CD14-positive monocyte (primary cell): ENCODE measurements at regions not wholly inside any gene's neighbourhood (a gene's known extent, or its start where the extent isn't known, plus 50 kb on each side); places are given as distances from the start of the nearest gene placed in this dataset.

Experiments
- DNase-seq, 3 donors: peaks; one replicate each; pipeline ENCODE4 v3.0.0-alpha.2; 2011 to 2022
- H2AFZ ChIP-seq: 2 replicates; pipeline ENCODE4 v1.6.0; 2012; ENCODE audit warnings: mild to moderate bottlenecking, low read depth, low read length, inconsistent platforms; ENCODE audit not compliant: insufficient read depth, poor library complexity, severe bottlenecking
- H3K27ac ChIP-seq, 2 donors: 1 replicate in 1 of 2; 2 replicates in 1 of 2; pipeline ENCODE4 v1.5.1; 2012 to 2013; ENCODE audit warnings: low read length in 2 of 2, control low read depth in 1 of 2, inconsistent platforms in 1 of 2, low read depth in 1 of 2, mild to moderate bottlenecking in 1 of 2
- H3K27me3 ChIP-seq, 2 donors: one replicate each; pipeline versions ENCODE4 v1.6.0 to v1.6.1; 2011 to 2013; ENCODE audit warnings: low read length in 2 of 2; ENCODE audit not compliant: control insufficient read depth in 2 of 2, insufficient read depth in 2 of 2
- H3K36me3 ChIP-seq, 2 donors: replicated peaks in 1 of 2; 1 replicate in 1 of 2; 2 replicates in 1 of 2; pipeline versions ENCODE4 v1.5.1 to v1.6.1; 2012 to 2013; ENCODE audit warnings: low read length in 2 of 2, control low read depth in 1 of 2, inconsistent platforms in 1 of 2, mild to moderate bottlenecking in 1 of 2; ENCODE audit not compliant: insufficient read depth in 2 of 2, control insufficient read depth in 1 of 2
- H3K4me1 ChIP-seq, 2 donors: 1 replicate in 1 of 2; 2 replicates in 1 of 2; pipeline versions ENCODE4 v1.5.1 to v1.6.1; 2012 to 2013; ENCODE audit warnings: low read length in 2 of 2, control low read depth in 1 of 2, inconsistent platforms in 1 of 2, mild to moderate bottlenecking in 1 of 2, moderate library complexity in 1 of 2; ENCODE audit not compliant: insufficient read depth in 2 of 2, control insufficient read depth in 1 of 2
- H3K4me2 ChIP-seq: replicated peaks from 2 replicates; pipeline ENCODE3; 2012; ENCODE audit warnings: low read length, moderate library complexity, mild to moderate bottlenecking; ENCODE audit not compliant: poor library complexity, severe bottlenecking; ENCODE audit errors: extremely low read depth
- H3K4me3 ChIP-seq, 3 experiments: fragments of 200-600 bp in 1 of 3; sonication (generic) in 1 of 3; replicated peaks in 1 of 3; 1 replicate in 2 of 3; 2 replicates in 1 of 3; pipeline ENCODE4 v1.5.1; 2011 to 2013; ENCODE audit warnings: low read length in 3 of 3, mild to moderate bottlenecking in 3 of 3, control low read depth in 2 of 3, low read depth in 2 of 3, inconsistent platforms in 1 of 3, moderate library complexity in 1 of 3
- H3K79me2 ChIP-seq: 2 replicates; pipeline ENCODE4 v1.6.0; 2012; ENCODE audit warnings: mild to moderate bottlenecking, control low read depth, inconsistent platforms, low read length, moderate library complexity; ENCODE audit not compliant: insufficient read depth
- H3K9ac ChIP-seq: 2 replicates; pipeline ENCODE4 v1.6.0; 2017; ENCODE audit warnings: low read length, mild to moderate bottlenecking; ENCODE audit not compliant: insufficient read depth, poor library complexity, severe bottlenecking
- H3K9me3 ChIP-seq, 2 donors: replicated peaks in 1 of 2; 1 replicate in 1 of 2; 2 replicates in 1 of 2; pipeline versions ENCODE4 v1.5.1 to v1.6.1; 2012 to 2013; ENCODE audit warnings: low read length in 2 of 2, control low read depth in 1 of 2; ENCODE audit not compliant: control insufficient read depth in 1 of 2, insufficient read depth in 1 of 2
- H4K20me1 ChIP-seq: 2 replicates; pipeline ENCODE4 v1.6.0; 2012; ENCODE audit warnings: mild to moderate bottlenecking, low read length, control low read depth, moderate library complexity; ENCODE audit not compliant: insufficient read depth
- H3K27ac Mint-ChIP-seq, 7 donors: one replicate each; pipeline ENCODE4 v1.8.0; 2020; ENCODE audit warnings: mild to moderate bottlenecking in 7 of 7, mixed read lengths in 7 of 7, moderate library complexity in 6 of 7, inconsistent platforms in 2 of 7
- H3K27me3 Mint-ChIP-seq, 3 donors: one replicate each; pipeline ENCODE4 v1.8.0; 2021 to 2022; ENCODE audit warnings: low read depth in 3 of 3, mild to moderate bottlenecking in 3 of 3, mixed read lengths in 3 of 3, moderate library complexity in 3 of 3, inconsistent platforms in 1 of 3
- H3K36me3 Mint-ChIP-seq, 2 donors: one replicate each; pipeline ENCODE4 v1.8.0; 2020; ENCODE audit warnings: mixed read lengths in 2 of 2, inconsistent platforms in 1 of 2, mild to moderate bottlenecking in 1 of 2
- H3K4me1 Mint-ChIP-seq: one replicate; pipeline ENCODE4 v1.8.0; 2020; ENCODE audit warnings: mild to moderate bottlenecking, mixed read lengths
- H3K4me3 Mint-ChIP-seq, 2 donors: one replicate each; pipeline ENCODE4 v1.8.0; 2020; ENCODE audit warnings: mild to moderate bottlenecking in 2 of 2, mixed read lengths in 2 of 2, moderate library complexity in 1 of 2
- H3K9me3 Mint-ChIP-seq, 7 donors: one replicate each; pipeline ENCODE4 v1.8.0; 2020 to 2022; ENCODE audit warnings: mixed read lengths in 7 of 7, mild to moderate bottlenecking in 6 of 7, moderate library complexity in 6 of 7, inconsistent platforms in 2 of 7
- CTCF ChIP-seq: fragments of 200-600 bp; IDR thresholded peaks from one replicate; pipeline ENCODE4 v1.8.0; 2022; ENCODE audit warnings: antibody characterized with exemption, mild to moderate bottlenecking
- WGBS: methylation state at CpG from one replicate; pipeline ENCODE4 v1.1.5; 2013; ENCODE audit warnings: missing lambda C conversion rate; ENCODE audit not compliant: insufficient coverage; 5-methylcytosine and 5-hydroxymethylcytosine counted together
- intact Hi-C, 2 donors: fragments of 100-400 bp; cut with micrococcal nuclease; formaldehyde crosslinking; loops; one replicate each; pipeline versions ENCODE4 v1.15.0 to v1.15.1; 2023

- Histone ChIP-seq H3K4me1 (no peaks in the 10 kb centered on the region), H2AFZ (no peak overlapping the region), H3K4me2 (no peak overlapping the region), H3K27me3 (no peaks in the 10 kb centered on the region), H3K79me2 (no peaks in the 10 kb centered on the region), H3K9me3 (peaks cover 14 to 25% of the 10 kb centered on the region in 2 donors), H3K36me3 (no peaks in the 10 kb centered on the region), H3K9ac (no peak overlapping the region), H3K27ac (no peak overlapping the region), H3K4me3 (no peak overlapping the region), H4K20me1 (no peaks in the 10 kb centered on the region)
- no peak for TF ChIP-seq CTCF
- intact Hi-C loops, result no loop called here
- no peak overlapping the region for H3K4me3 Mint-ChIP-seq
- H3K4me1 Mint-ChIP-seq, result no peaks in the 10 kb centered on the region
- no peaks in the 10 kb centered on the region for H3K36me3 Mint-ChIP-seq
- peaks cover 0 to 17% (median 6%) of the 10 kb centered on the region in 7 donors for H3K9me3 Mint-ChIP-seq
- no peak for DNase-seq
- no peak overlapping the region for H3K27ac Mint-ChIP-seq
- H3K27me3 Mint-ChIP-seq, result no peaks in the 10 kb centered on the region
These were observed 141.5 kb downstream of the OR4C45 start for GRCh38 chr11:50174189-50174588.

- WGBS, result no CpG with 5 or more reads among the region's 1 CpG
- Histone ChIP-seq H3K36me3 (no peaks in the 10 kb centered on the region), H3K27ac (no peak overlapping the region), H3K79me2 (no peaks in the 10 kb centered on the region), H3K27me3 (no peaks in the 10 kb centered on the region), H3K9me3 (peaks cover 8 to 18% of the 10 kb centered on the region in 2 donors), H3K9ac (no peak overlapping the region), H3K4me3 (no peak overlapping the region), H3K4me2 (no peak overlapping the region), H4K20me1 (no peaks in the 10 kb centered on the region), H3K4me1 (no peaks in the 10 kb centered on the region), H2AFZ (no peak overlapping the region)
- Mint-ChIP-seq H3K36me3 (no peaks in the 10 kb centered on the region), H3K9me3 (peaks cover 0 to 14% (median 7%) of the 10 kb centered on the region in 7 donors), H3K27me3 (no peaks in the 10 kb centered on the region), H3K4me3 (no peak overlapping the region), H3K4me1 (no peaks in the 10 kb centered on the region), H3K27ac (no peak overlapping the region)
- TF ChIP-seq CTCF, result no peak
- DNase-seq, result no peak
- intact Hi-C loops, result no loop called here
These were observed 142.3 kb downstream of the OR4C45 start for GRCh38 chr11:50174975-50175374.
